ENCODE measurements at regions not wholly inside any gene's neighbourhood (a gene's known extent, or its start where the extent isn't known, plus 50 kb on each side); places are given as distances from the start of the nearest gene placed in this dataset.

DNA sequence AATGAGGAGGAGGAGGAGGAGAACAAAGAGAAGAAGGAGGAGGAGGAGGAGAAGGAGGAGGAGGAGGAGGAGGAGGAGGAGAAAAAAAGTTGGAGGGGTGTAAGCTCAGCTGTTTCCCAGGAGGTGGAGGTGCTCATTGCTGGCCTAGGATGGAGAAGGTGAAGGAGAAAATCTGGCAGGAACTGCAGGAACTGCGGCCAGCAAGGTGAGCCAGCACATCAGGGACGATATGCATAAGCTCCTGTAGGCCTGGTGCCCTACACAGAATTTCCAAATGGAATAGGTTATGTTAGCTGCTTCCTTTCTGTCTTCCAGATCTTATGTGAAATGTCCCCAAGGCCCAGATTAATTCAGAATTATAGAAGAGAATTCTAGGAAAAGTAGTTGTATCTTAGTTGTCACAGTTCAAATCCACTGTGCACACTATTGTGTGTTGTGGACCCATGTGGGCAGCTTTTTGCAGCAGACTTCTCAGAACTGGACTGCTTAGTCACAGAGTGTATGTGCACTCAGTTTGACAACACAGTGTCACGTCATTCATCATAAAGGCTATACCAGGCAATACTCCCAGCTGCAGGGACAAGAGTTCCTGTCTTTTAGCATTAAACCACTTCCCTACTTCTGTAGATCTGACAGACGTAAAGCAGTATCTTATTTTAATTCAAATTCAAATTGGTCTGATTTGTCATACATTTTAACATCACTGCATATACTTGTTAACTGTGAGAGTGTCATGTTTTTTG lies 303.7 kb downstream of the HLX start:
- no peak for TF ChIP-seq POLR2A (IDR thresholded peaks at IDR 0.05)
- TF ChIP-seq, protein P1, sequence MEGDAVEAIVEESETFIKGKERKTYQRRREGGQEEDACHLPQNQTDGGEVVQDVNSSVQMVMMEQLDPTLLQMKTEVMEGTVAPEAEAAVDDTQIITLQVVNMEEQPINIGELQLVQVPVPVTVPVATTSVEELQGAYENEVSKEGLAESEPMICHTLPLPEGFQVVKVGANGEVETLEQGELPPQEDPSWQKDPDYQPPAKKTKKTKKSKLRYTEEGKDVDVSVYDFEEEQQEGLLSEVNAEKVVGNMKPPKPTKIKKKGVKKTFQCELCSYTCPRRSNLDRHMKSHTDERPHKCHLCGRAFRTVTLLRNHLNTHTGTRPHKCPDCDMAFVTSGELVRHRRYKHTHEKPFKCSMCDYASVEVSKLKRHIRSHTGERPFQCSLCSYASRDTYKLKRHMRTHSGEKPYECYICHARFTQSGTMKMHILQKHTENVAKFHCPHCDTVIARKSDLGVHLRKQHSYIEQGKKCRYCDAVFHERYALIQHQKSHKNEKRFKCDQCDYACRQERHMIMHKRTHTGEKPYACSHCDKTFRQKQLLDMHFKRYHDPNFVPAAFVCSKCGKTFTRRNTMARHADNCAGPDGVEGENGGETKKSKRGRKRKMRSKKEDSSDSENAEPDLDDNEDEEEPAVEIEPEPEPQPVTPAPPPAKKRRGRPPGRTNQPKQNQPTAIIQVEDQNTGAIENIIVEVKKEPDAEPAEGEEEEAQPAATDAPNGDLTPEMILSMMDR (IDR thresholded peaks at IDR 0.05): no peak
- Histone ChIP-seq H3K9me3 (no peaks in the 10 kb centered on the region), H3K27ac (no peak overlapping the region), H3K36me3 (ENCODE audit: low read depth, missing control alignments) (no peaks in the 10 kb centered on the region), H3K4me3 (no peak overlapping the region), H3K4me1 (no peaks in the 10 kb centered on the region), H3K27me3 (no peaks in the 10 kb centered on the region)
- intact Hi-C loops (cut with DNase I; ENCODE audit: low total_unique reads): no loop called here
- DNase-seq: no peak
- 86 to 89% methylated on average over 4 of the region's 4 CpGs for WGBS, 2 donors

DNA sequence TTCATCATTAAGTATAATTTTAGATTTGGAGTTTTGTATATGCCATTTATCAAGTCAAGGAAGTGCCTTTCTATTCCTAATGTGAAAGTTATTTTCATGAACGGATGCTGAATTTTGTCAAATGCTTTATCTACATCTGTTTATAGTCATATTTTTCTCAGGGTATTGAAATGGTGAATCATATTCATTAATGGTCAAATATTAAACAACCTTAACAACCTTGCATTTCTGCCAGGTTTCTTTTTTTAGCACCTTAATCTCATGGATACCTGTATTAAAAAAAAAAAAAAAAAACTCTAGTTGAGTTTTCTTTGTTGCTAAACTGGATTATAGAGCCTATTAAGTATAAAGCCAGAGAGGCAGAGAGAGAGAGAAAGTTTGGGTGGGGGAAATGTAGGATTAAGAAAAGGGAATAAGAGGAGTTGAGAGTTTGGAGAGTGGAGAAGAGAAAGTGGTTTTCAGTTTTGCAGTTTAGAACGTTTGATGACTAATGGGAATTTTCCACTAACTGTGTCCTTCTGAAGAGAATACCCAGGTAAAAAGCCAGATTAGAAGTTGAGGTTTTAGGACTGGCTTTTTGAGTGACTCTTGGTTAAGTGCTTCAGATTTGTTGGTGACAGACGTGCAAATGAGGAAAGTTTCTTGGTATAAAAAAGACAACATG lies 305.0 kb downstream of the HLX start:
- Histone ChIP-seq H3K4me3 (no peak overlapping the region), H3K27ac (no peak overlapping the region), H3K27me3 (no peaks in the 10 kb centered on the region), H3K36me3 (ENCODE audit: low read depth, missing control alignments) (no peaks in the 10 kb centered on the region), H3K9me3 (no peaks in the 10 kb centered on the region), H3K4me1 (no peaks in the 10 kb centered on the region)
- no peak for DNase-seq
- WGBS, 2 donors: 70 to 80% methylated on average over 3 of the region's 3 CpGs
- intact Hi-C loops (cut with DNase I; ENCODE audit: low total_unique reads): no loop called here
- TF ChIP-seq, protein P1 (IDR thresholded peaks at IDR 0.05): no peak
- no peak for TF ChIP-seq POLR2A (IDR thresholded peaks at IDR 0.05)

DNA sequence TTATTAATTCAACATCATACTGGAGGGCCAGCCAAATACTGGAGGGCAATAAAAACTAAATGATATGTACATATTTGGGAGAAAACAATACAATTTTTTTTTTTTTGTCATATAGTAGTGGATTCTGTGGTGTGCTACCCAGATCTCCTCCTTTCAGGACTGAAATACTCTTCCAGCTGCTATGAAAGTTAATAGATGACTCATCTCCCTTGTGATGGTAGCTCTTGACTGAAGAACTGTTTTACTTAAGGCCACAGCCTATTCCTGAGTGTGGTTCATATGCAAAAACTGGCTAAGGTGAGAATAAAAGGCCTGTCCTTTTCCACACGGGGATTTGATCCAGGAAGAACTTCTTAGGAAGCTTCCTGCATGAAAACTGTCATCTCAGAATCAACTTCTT lies 307.9 kb downstream of the HLX start:
- no peak overlapping the region for H3K4me3 ChIP-seq
- TF ChIP-seq POLR2A (IDR thresholded peaks at IDR 0.05): no peak
- TF ChIP-seq, protein P1 (IDR thresholded peaks at IDR 0.05): no peak
- H3K27ac ChIP-seq: no peak overlapping the region
- H3K36me3 ChIP-seq (ENCODE audit: low read depth, missing control alignments): no peaks in the 10 kb centered on the region
- H3K4me1 ChIP-seq: no peaks in the 10 kb centered on the region
- intact Hi-C loops (cut with DNase I; ENCODE audit: low total_unique reads): no loop called here
- H3K27me3 ChIP-seq: no peaks in the 10 kb centered on the region
- 84 to 89% methylated on average over 1 of the region's 1 CpG for WGBS, 2 donors
- DNase-seq: no peak
- H3K9me3 ChIP-seq: no peaks in the 10 kb centered on the region

DNA sequence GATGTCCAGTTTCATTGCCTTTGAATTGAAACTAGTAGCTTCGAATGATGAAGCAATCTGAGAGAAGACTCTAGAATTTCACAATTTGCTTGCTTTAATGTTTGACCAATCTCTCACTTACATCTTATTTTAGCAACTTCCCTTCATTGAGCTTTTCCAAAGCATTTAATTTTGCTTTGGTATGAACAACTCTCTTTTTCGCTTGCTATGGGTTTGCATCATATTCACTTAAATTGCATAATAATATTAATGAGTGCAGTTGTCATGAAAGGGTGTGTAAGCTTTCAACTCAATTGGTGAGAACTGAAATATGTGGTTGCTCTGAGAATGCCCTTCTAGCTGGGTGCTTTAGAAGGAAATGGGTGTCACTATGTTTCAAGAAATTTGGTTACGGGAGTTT lies 309.2 kb downstream of the HLX start:
- H3K9me3 ChIP-seq: no peaks in the 10 kb centered on the region
- no peak overlapping the region for H3K27ac ChIP-seq
- no peaks in the 10 kb centered on the region for H3K36me3 ChIP-seq (ENCODE audit: low read depth, missing control alignments)
- intact Hi-C loops (cut with DNase I; ENCODE audit: low total_unique reads): no loop called here
- no peak overlapping the region for H3K4me3 ChIP-seq
- no peak for DNase-seq
- 82 to 94% methylated on average over 3 of the region's 3 CpGs for WGBS, 2 donors
- no peaks in the 10 kb centered on the region for H3K27me3 ChIP-seq
- H3K4me1 ChIP-seq: no peaks in the 10 kb centered on the region
- no peak for TF ChIP-seq POLR2A (IDR thresholded peaks at IDR 0.05)
- TF ChIP-seq, protein P1 (IDR thresholded peaks at IDR 0.05): no peak

All from testis (tissue), 2 donors.